GM21825 (cell line): ENCODE measurements at regions not wholly inside any gene's neighbourhood (a gene's known extent, or its start where the extent isn't known, plus 50 kb on each side); places are given as distances from the start of the nearest gene placed in this dataset.
"Not testable (repeated sequence)": the region's sequence is repeated elsewhere in the genome, so short reads cannot be mapped to it uniquely, and the experiment has no call there.

Source experiments
- ATAC-seq: cut with Tn5 transposase; IDR thresholded peaks from one replicate; pipeline ENCODE4 v1.9.1; 2021; ENCODE audit warnings: mild to moderate bottlenecking, moderate library complexity; ENCODE audit not compliant: unreplicated experiment

DNA sequence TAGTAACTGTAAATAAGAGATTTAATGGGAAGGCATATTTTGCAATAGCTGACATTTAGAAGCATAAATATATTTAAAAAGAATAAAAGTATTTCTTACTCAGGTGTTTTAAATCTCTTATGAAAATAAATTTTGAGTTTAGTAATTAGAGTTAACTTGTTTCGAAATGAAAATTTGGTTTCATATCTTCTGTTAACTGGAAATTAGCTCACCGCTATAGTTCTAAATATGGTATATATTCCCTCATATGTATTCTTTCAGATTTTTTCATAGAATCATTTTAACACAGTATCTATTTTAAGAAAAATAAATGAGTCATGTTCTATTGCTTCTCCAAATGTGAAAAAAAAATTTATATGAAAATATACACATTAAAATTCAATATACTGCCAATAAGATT, 434.1 kb downstream of the DTWD2 start:
- no peak for ATAC-seq

DNA sequence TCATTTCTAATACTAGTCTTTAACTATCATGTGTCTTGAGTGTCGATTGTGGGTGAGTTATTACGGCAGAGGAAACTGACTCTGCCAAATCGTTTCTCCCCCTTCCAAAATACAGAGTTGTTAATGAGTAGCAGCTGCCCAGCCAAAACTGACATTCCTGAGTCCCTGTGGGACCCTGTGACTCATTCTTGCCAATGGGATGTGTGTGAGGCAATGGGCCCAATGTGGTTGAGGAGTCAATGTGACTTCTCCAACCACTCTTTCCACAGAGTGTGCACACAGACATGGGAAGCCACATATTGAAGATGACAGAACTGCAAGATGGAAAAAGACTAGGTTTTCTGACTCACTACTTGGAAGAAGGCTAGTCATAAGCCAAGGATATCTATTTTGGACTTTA, 434.7 kb downstream of the DTWD2 start:
- no peak for ATAC-seq

GRCh38 chr5:118552731-118553360, 435.5 kb downstream of the DTWD2 start:
- no peak for ATAC-seq

DNA sequence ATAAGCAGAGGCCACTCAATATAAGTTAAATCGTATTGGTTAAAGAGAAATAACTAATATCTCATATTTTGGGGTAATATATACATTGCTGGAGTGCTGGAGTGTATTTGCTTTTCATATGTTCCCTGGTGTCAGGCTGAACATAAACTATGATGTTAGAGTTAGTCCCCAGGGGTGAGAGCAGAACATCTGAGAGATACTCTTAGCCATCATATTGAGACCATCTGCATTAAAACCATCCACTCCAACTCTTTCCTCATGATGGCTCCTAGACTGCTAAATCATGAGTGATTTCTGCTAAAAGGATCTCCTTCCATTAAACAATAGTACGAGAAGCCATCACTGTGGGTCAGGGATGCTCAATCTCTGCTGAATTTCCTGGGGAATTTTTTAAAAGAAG, 436.2 kb downstream of the DTWD2 start:
- ATAC-seq = no peak

GRCh38 chr5:118551716-118552115, 436.6 kb downstream of the DTWD2 start:
- no peak for ATAC-seq

GRCh38 chr5:118551031-118551430, 437.3 kb downstream of the DTWD2 start:
- ATAC-seq = no peak

DNA sequence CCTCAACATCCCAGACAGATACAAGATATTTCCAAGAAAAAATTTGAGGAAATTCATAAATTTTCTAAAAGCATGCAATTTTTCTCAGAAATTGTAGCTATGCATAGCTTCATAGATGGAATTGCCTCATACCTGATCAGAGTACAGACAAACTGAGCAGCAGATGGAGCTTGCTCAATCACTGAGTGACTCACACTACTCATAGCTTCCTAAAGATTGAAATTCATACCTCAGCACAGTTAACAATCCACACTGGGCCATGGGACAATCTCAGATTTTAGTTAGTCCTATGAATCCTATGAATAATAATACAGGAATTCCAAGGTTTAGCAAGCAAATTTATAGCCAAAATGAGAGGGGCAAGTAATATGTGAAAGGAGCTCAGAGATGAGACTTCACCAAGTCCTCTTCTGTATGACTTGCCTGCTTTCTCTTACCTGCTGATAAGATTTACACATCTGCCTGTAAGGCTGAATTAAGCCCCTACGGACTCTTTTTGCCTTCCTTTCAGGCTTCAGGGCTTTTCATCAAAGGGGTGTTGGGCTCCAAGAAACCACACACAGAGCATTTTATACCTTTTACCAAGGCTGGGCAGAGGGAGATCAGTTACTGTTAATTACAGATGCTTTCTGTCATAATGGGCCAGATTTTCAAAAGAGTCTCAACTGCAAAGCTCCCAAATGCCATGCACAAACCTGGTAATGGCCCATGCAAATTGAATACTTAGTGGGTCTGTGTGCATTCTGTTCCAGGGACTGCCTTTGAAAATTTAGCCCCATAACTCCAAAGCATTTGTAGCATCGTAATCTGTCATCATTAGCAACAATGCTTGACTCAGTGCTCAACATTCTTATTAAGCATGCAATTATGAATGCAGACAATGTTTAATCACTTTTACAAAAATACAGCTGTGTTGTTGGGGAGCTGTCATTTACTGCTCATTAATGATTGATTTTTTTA, 439.3 kb downstream of the DTWD2 start:
- no peak for ATAC-seq

DNA sequence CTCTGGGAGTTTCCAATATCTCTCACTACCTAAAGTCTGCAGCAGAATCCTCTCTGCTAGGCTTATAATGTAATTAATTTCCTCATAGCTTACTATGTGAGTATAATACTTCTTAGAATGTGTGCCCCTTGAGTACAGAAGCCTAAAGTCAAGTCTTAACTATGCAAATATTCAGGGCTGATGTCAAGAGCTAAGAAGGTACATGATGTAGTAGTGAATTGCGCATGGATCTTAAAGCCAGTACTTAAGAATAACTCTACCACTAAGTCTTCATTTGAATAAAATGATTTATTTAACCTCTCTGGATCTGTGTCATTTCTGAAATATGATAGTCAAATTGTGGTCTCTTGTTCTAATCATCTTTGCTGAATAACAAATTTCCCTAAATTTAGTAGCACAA, 442.9 kb downstream of the DTWD2 start:
- no peak for ATAC-seq

DNA sequence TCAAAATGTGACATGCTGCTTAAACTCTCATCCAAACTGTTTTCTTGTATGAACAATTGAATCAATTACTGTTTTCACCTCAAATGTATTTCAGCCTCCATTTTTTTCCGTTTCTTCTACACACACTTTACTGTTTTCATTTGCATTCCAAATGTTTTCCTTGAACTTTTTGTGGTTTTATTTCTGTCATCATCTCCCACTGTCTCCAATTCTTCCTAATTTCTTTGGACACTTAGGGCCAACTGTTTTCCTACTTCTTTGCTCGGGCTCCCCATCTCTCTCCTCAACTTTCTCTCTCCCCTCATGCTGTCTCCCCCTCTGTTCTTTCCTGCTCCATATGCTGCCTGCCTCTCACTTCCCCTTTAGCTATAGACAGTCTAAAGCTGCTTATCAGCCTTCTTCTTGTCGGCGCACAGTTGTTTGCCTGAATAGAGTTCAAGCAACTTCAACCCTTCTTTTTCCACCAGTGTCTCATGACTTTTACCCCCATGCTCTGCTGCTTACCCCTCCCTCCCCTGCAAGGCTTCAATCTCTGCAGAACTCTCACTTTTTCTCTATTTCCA, 443.4 kb downstream of the DTWD2 start:
- no peak for ATAC-seq

DNA sequence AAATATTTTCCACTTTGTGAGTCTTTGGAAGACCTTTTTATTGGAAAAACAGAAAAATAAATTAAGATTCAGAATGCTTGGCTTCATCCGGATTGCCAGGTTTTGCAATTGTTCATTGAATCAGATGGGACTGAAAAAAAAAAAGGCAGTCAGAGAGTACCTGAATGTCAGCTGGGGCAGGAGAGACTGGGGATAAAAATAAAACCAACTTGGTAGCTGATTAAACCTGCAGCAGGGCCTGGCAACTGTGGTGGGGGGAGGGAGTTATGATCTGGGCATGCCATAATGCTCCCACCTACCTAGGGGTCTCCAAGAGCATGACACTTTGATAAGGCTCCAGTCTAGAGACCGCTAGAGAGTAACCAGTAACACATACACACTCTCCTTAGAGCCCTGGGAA, 454.4 kb downstream of the DTWD2 start:
- no peak for ATAC-seq

DNA sequence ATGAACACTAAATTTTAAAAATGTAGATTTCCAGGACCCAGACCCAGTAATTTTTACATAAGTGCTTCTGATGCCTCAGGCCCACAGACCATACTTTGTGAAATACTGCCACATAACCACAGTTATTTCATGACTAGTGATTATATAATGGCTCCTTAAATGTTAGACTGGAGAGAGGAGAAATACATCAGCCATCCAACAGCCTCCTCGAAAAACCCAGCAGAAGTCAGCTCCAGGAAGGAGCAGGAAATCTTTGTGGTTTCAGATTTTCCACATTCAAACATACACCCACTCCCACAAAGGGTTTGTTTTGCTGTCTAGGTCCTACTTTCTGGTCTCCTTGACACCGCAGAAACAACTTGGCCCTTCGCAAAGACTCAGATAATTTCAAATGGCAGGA, 455.2 kb downstream of the DTWD2 start:
- ATAC-seq = no peak

GRCh38 chr5:118531276-118531675, 457.1 kb downstream of the DTWD2 start:
- ATAC-seq = no peak

- no peak for ATAC-seq
Observed at GRCh38 chr5:118529361-118530144, 458.8 kb downstream of the DTWD2 start.

GRCh38 chr5:118522626-118523025, 465.7 kb downstream of the DTWD2 start:
- ATAC-seq = no peak

DNA sequence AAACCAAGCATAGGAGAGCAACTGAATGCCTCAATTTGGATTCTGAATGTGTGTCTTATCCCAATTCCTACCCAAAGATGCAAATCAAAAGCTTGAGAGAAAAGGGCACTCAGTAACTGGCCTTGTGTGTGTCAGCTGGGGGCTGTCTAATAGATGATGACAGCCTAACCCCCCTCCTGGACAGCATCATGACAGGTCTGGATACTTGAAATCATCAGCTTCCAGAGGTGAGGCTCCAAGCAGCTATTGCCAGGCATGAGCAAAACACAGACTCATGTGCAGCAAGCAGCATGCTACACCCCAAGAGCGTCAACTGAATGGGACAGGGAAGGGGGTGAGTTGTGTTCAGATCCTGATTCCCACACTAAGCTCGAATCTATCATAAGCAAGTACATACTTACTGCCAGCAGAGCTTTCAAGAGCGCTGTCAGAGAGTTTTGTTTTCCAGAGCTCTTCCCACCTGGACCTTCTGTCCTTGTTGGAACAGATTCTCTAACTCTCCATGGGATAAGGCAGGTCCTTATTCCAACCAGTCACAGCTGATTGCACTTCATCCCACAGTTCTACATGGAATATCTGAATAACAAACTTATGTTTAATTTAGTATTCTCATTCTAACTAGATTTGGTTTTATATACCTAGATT, 467.5 kb downstream of the DTWD2 start:
- no peak for ATAC-seq

DNA sequence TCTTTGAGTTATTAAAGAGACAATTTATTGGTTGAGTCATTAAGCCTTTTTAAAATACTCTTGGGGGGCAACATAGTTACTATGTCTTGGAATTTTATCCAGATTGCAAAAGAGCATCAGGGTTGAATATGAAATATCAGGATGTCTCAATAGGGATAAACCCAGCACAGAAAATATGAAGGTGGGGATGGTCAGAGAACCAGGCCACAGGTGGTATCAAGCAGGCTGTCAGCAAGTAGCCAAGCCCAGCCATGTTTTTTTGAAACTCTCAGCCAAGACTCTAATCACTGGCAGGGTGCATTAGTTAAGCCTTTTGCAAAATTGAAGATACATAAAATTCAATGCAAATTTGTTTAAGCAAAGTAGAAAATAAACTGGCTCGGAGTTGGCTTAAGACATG, 468.9 kb downstream of the DTWD2 start:
- ATAC-seq = no peak

DNA sequence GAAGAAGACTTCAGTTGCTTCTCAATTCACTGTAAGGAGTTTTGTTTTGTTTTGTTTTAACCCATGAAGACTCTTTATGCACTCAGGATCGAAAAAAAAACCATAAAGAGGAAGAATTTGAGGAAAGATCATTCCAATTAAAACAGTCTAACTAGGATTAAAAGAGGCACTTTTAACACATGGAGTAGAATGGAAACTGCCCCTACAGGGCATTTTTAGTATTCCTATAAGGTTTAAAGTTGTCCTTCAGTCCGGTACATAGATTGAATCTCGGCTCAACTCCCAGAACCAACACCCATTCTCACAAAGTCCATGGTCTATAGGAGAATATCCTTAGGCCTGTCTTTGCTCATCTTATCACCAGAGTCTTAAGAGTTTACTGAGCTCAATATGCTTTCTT, 469.6 kb downstream of the DTWD2 start:
- ATAC-seq = no peak

- no peak for ATAC-seq
Observed at GRCh38 chr5:118511846-118512245, 476.5 kb downstream of the DTWD2 start.

DNA sequence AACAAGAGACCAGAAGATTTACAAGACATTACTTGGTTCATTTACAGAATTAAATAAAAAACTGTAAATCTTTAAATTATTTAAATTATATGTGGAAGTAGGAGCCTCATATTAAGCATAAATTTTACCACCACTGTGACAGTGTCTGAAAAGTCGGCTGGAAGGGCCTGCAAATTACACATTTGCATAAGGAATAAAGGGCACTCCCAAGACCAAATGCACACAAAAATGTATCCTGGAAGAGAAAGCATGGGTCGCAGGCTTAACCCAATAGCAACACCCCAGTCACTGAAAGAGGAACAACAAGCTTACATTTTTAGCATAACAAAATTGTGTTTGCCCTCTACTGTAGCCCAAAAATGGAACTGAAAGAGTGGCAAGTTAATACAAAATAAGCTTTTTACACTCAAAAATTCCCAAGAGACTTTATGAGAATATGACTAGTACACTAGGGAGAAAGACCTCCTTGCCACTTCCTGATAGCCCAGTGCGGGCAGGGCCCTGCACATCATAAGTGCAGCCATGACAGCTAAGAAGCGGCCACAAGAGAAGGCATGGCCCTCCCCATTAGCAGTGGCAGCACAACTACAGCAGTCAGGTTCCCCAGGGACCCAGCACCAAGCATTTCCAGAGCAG, 482.0 kb downstream of the DTWD2 start:
- peak; percentile 98 for ATAC-seq

GRCh38 chr5:118502232-118502631, 486.1 kb downstream of the DTWD2 start:
- ATAC-seq = not testable (repeated sequence)
